Fibroblast of lung (primary cell): ENCODE measurements at regions not wholly inside any gene's neighbourhood (a gene's known extent, or its start where the extent isn't known, plus 50 kb on each side); places are given as distances from the start of the nearest gene placed in this dataset.

ENCODE experiments used
- CTCF ChIP-seq, 2 donors: IDR thresholded peaks in 1 of 2; conservative IDR thresholded peaks in 1 of 2; 1 replicate in 1 of 2; 2 replicates in 1 of 2; pipeline ENCODE4 v1.5.1; 2011 to 2012; ENCODE audit warnings: low read length in 2 of 2, control low read depth in 1 of 2, inconsistent platforms in 1 of 2, low read depth in 1 of 2, mild to moderate bottlenecking in 1 of 2
- EZH2 ChIP-seq: IDR thresholded peaks from 2 replicates; pipeline ENCODE4 v1.5.1; 2012; ENCODE audit warnings: low read length, control low read depth, mild to moderate bottlenecking; ENCODE audit errors: missing control alignments

- no peak for TF ChIP-seq CTCF (conservative IDR thresholded peaks at IDR 0.05 in 1 of 2, IDR thresholded peaks at IDR 0.05 in 1 of 2; ENCODE audit: low read depth in 1 of 2, low read length in 2 of 2)
- no peak for TF ChIP-seq EZH2
These were observed 82.5 kb upstream of the GTSF1L start for GRCh38 chr20:43809206-43809819.
